ENCODE measurements at regions not wholly inside any gene's neighbourhood (a gene's known extent, or its start where the extent isn't known, plus 50 kb on each side); places are given as distances from the start of the nearest gene placed in this dataset.

GRCh38 chr7:119515962-119516361, 757.0 kb upstream of the KCND2 start:
- no peak for DNase-seq (ENCODE audit: low read depth)
- H3K4me3 ChIP-seq (ENCODE audit: low read depth, low read length): no peak overlapping the region
- no peak for TF ChIP-seq CTCF (IDR thresholded peaks at IDR 0.05; ENCODE audit: low read depth, low read length, missing control alignments)

GRCh38 chr7:119522263-119522662, 750.7 kb upstream of the KCND2 start:
- no peak for DNase-seq (ENCODE audit: low read depth)
- no peak overlapping the region for H3K4me3 ChIP-seq (ENCODE audit: low read depth, low read length)
- TF ChIP-seq CTCF (IDR thresholded peaks at IDR 0.05; ENCODE audit: low read depth, low read length, missing control alignments): no peak

- TF ChIP-seq CTCF (IDR thresholded peaks at IDR 0.05; ENCODE audit: low read depth, low read length, missing control alignments): no peak
- H3K4me3 ChIP-seq (ENCODE audit: low read depth, low read length): no peak overlapping the region
- no peak for DNase-seq (ENCODE audit: low read depth)
These were observed 750.3 kb upstream of the KCND2 start for GRCh38 chr7:119522698-119523097.

GRCh38 chr7:119545118-119545517, 727.9 kb upstream of the KCND2 start:
- no peak for DNase-seq (ENCODE audit: low read depth)
- H3K4me3 ChIP-seq (ENCODE audit: low read depth, low read length): no peak overlapping the region
- no peak for TF ChIP-seq CTCF (IDR thresholded peaks at IDR 0.05; ENCODE audit: low read depth, low read length, missing control alignments)

- H3K4me3 ChIP-seq (ENCODE audit: low read depth, low read length): no peak overlapping the region
- DNase-seq (ENCODE audit: low read depth): no peak
- no peak for TF ChIP-seq CTCF (IDR thresholded peaks at IDR 0.05; ENCODE audit: low read depth, low read length, missing control alignments)
These were observed 717.2 kb upstream of the KCND2 start for GRCh38 chr7:119555788-119556187.

- no peak overlapping the region for H3K4me3 ChIP-seq (ENCODE audit: low read depth, low read length)
- no peak for TF ChIP-seq CTCF (IDR thresholded peaks at IDR 0.05; ENCODE audit: low read depth, low read length, missing control alignments)
- no peak for DNase-seq (ENCODE audit: low read depth)
These were observed 716.5 kb upstream of the KCND2 start for GRCh38 chr7:119556436-119556835.

GRCh38 chr7:119561751-119562150, 711.2 kb upstream of the KCND2 start:
- no peak overlapping the region for H3K4me3 ChIP-seq (ENCODE audit: low read depth, low read length)
- no peak for DNase-seq (ENCODE audit: low read depth)
- no peak for TF ChIP-seq CTCF (IDR thresholded peaks at IDR 0.05; ENCODE audit: low read depth, low read length, missing control alignments)

Data from GM12864 (cell line).